Heart left ventricle (tissue), 16 donors: ENCODE measurements at regions not wholly inside any gene's neighbourhood (a gene's known extent, or its start where the extent isn't known, plus 50 kb on each side); places are given as distances from the start of the nearest gene placed in this dataset.
A peak's percentile ranks its signal among the peaks of the same experiment; 100 is the strongest.

Experiments
- ATAC-seq, 4 donors: fragments of 200-7000 bp; cut with Tn5 transposase; one replicate each; pipeline ENCODE4 v1.9.1; 2020 to 2022; ENCODE audit warnings: moderate library complexity in 4 of 4, mild to moderate bottlenecking in 3 of 4, moderate number of reproducible peaks in 1 of 4
- DNase-seq, 5 donors: peaks; one replicate each; pipeline ENCODE4 v3.0.0-alpha.2; 2020
- H3K27ac ChIP-seq, 12 donors: fragments of 200-600 bp; sonication (generic) in 4 of 12; one replicate each; pipeline versions ENCODE4 v1.5.0 to v1.8.0; 2016 to 2022; ENCODE audit warnings: mild to moderate bottlenecking in 2 of 12
- H3K27me3 ChIP-seq, 9 donors: fragments of 200-600 bp; sonication (generic) in 2 of 9; one replicate each; pipeline versions ENCODE4 v1.5.1 to v1.8.0; 2016 to 2022; ENCODE audit warnings: mild to moderate bottlenecking in 3 of 9
- H3K36me3 ChIP-seq, 9 donors: fragments of 200-600 bp; sonication (generic) in 2 of 9; one replicate each; pipeline versions ENCODE4 v1.5.0 to v1.8.0; 2018 to 2022; ENCODE audit warnings: mild to moderate bottlenecking in 2 of 9
- H3K4me1 ChIP-seq, 12 donors: fragments of 200-600 bp; sonication (generic) in 4 of 12; one replicate each; pipeline versions ENCODE4 v1.5.0 to v1.8.0; 2016 to 2022; ENCODE audit warnings: mild to moderate bottlenecking in 3 of 12
- H3K4me3 ChIP-seq, 12 donors: fragments of 200-600 bp; sonication (generic) in 4 of 12; one replicate each; pipeline versions ENCODE4 v1.5.0 to v1.8.0; 2017 to 2022; ENCODE audit warnings: mild to moderate bottlenecking in 9 of 12, moderate library complexity in 4 of 12
- H3K9me3 ChIP-seq, 12 donors: fragments of 200-600 bp; sonication (generic) in 4 of 12; one replicate each; pipeline versions ENCODE4 v1.5.0 to v1.8.0; 2016 to 2022; ENCODE audit warnings: mild to moderate bottlenecking in 1 of 12
- CTCF ChIP-seq, 12 donors: fragments of 200-600 bp; sonication (generic) in 4 of 12; IDR thresholded peaks; one replicate each; pipeline versions ENCODE4 v1.5.0 to v1.8.0; 2018 to 2022; ENCODE audit warnings: antibody characterized with exemption in 12 of 12, mild to moderate bottlenecking in 5 of 12
- POLR2A ChIP-seq, 2 donors: fragments of 450-650 bp; IDR thresholded peaks; one replicate each; pipeline ENCODE4 v1.6.1; 2017; ENCODE audit warnings: antibody characterized with exemption in 2 of 2, mild to moderate bottlenecking in 2 of 2, moderate library complexity in 2 of 2
- WGBS, 4 donors: extraction: QIAGEN DNeasy Blood & Tissue Kit in 2 of 4; methylation state at CpG; one replicate each; pipeline versions ENCODE4 v1.1.5 to v1.1.7; 2013 to 2018; 5-methylcytosine and 5-hydroxymethylcytosine counted together
- intact Hi-C, 10 donors: fragments of 100-400 bp; cut with DNase I; formaldehyde crosslinking; loops; one replicate each; pipeline versions ENCODE4 v1.11.1 to v1.14.2; 2022
- donor health status: ischemic (EF 13 %, LVEDD 7.1; RV severe dilation, severe dysfunction).
- donor health status: healthy with polysubstance abuse.
- donor health status: DM: no; HTN: yes; CAD: no.
- donor health status: DM: no; HTN: no; CAD: no.
- donor health status: ischemic (EF 25% LVEDD 6.9; RV normal size, moderate dysfunction).
- donor health status: ischemic (EF 25% LVEDD 5.7; RV mildly dilated, moderate dysfunction).
- donor health status: healthy.
- donor health status: DM: yes; HTN: yes; CAD: no.
- donor health status: ischemic (EF 35%, LVEDD 5.7; RV mildly dilated, moderate dysfunction).
- donor health status: nonischemic (EF 11% LVEDD 7.7; RV severe dilation, severe dysfunction).
- donor health status: DM: yes; HTN: yes; CAD: no.
- donor health status: PGD.
- donor health status: ischemic (EF 29% LVEDD 5.4; RV normal size, mild dysfunction).
- donor health status: nonischemic (EF 23%, LVEDD 6.1; RV moderate dilation, normal function).

GRCh38 chr22:27138471-27138870, 481.1 kb downstream of the MIAT start:
- TF ChIP-seq POLR2A (IDR thresholded peaks at IDR 0.05): no peak
- TF ChIP-seq CTCF (IDR thresholded peaks at IDR 0.05): no peak
- H3K27ac ChIP-seq: no peak overlapping the region
- H3K4me1 ChIP-seq: peaks cover 0 to 17% (median 0%) of the 10 kb centered on the region in 12 donors
- DNase-seq (no peak), ATAC-seq (no peak)
- no peaks in the 10 kb centered on the region for H3K36me3 ChIP-seq
- H3K27me3 ChIP-seq: peaks cover 0 to 39% (median 5%) of the 10 kb centered on the region in 9 donors
- no peak overlapping the region for H3K4me3 ChIP-seq
- H3K9me3 ChIP-seq: peaks cover 0 to 9% (median 2%) of the 10 kb centered on the region in 12 donors
- WGBS, 4 donors: 85 to 88% (median 87%) methylated on average over 7 of the region's 7 CpGs
- intact Hi-C loops: no loop called here

GRCh38 chr22:27139935-27140511, 482.6 kb downstream of the MIAT start:
- peaks cover 0 to 9% (median 2%) of the 10 kb centered on the region in 12 donors for H3K9me3 ChIP-seq
- H3K36me3 ChIP-seq: no peaks in the 10 kb centered on the region
- intact Hi-C loops: no loop called here
- 26 to 31% (median 28%) methylated on average over 11 of the region's 11 CpGs for WGBS, 4 donors
- H3K4me1 ChIP-seq: peaks cover 0 to 3% (median 0%) of the 10 kb centered on the region in 12 donors
- TF ChIP-seq CTCF (IDR thresholded peaks at IDR 0.05): no peak
- peaks cover 0 to 38% (median 5%) of the 10 kb centered on the region in 9 donors for H3K27me3 ChIP-seq
- H3K27ac ChIP-seq: no peak overlapping the region
- no peak overlapping the region for H3K4me3 ChIP-seq
- DNase-seq (peak in 1 of 5 donors; percentile 30), ATAC-seq (peak in 2 of 4 donors; percentile 32 to 46)

- no peak for TF ChIP-seq POLR2A (IDR thresholded peaks at IDR 0.05)
- no peak for TF ChIP-seq CTCF (IDR thresholded peaks at IDR 0.05)
- no peak overlapping the region for H3K27ac ChIP-seq
- H3K36me3 ChIP-seq: no peaks in the 10 kb centered on the region
- whole genome bisulfite sequencing, 4 donors: 51 to 65% (median 56%) methylated on average over 2 of the region's 2 CpGs
- DNase-seq: no peak
- peaks cover 0 to 44% (median 4%) of the 10 kb centered on the region in 9 donors for H3K27me3 ChIP-seq
- no peaks in the 10 kb centered on the region for H3K4me1 ChIP-seq
- intact Hi-C loops: no loop called here
- no peak for ATAC-seq
- no peaks in the 10 kb centered on the region for H3K9me3 ChIP-seq
- H3K4me3 ChIP-seq: no peak overlapping the region
Measured at GRCh38 chr22:27142286-27142685, 484.9 kb downstream of the MIAT start.

GRCh38 chr22:27144321-27144720, 486.9 kb downstream of the MIAT start:
- TF ChIP-seq CTCF (IDR thresholded peaks at IDR 0.05): no peak
- no peak for TF ChIP-seq POLR2A (IDR thresholded peaks at IDR 0.05)
- 60 to 71% (median 67%) methylated on average over 2 of the region's 2 CpGs for WGBS, 4 donors
- peaks cover 0 to 46% (median 4%) of the 10 kb centered on the region in 9 donors for H3K27me3 ChIP-seq

More at GRCh38 chr22:27144321-27144720, 486.9 kb downstream of the MIAT start:
- Histone ChIP-seq H3K9me3 (no peaks in the 10 kb centered on the region), H3K27ac (no peak overlapping the region), H3K4me1 (no peaks in the 10 kb centered on the region), H3K36me3 (no peaks in the 10 kb centered on the region), H3K4me3 (no peak overlapping the region)
- DNase-seq (no peak), ATAC-seq (no peak)
- intact Hi-C loops: no loop called here
